H9 (cell line): ENCODE measurements at regions not wholly inside any gene's neighbourhood (a gene's known extent, or its start where the extent isn't known, plus 50 kb on each side); places are given as distances from the start of the nearest gene placed in this dataset.

Source experiments
- DNase-seq: peaks from one replicate; pipeline ENCODE4 v3.0.0-alpha.2; 2017
- H2AFZ ChIP-seq: one replicate; pipeline ENCODE4 v1.6.1; 2013; ENCODE audit warnings: mild to moderate bottlenecking, low read length, control low read depth, moderate library complexity
- H2AK5ac ChIP-seq: 2 replicates; pipeline ENCODE4 v1.6.1; 2013; ENCODE audit warnings: low read length, control low read depth, mixed read lengths; ENCODE audit not compliant: insufficient read length
- H2BK120ac ChIP-seq: one replicate; pipeline ENCODE4 v1.6.1; 2013; ENCODE audit warnings: low read depth, mild to moderate bottlenecking, low read length, control low read depth, inconsistent platforms; ENCODE audit not compliant: poor library complexity, severe bottlenecking
- H2BK12ac ChIP-seq: 2 replicates; pipeline ENCODE4 v1.6.1; 2013; ENCODE audit warnings: low read length, control low read depth, mixed read lengths, low read depth; ENCODE audit not compliant: insufficient read length
- H2BK15ac ChIP-seq: 2 replicates; pipeline ENCODE4 v1.6.1; 2013; ENCODE audit warnings: low read depth, low read length, control low read depth
- H2BK20ac ChIP-seq: one replicate; pipeline ENCODE4 v1.6.1; 2013; ENCODE audit warnings: low read depth, mild to moderate bottlenecking, low read length, control low read depth, inconsistent platforms; ENCODE audit not compliant: poor library complexity, severe bottlenecking
- H2BK5ac ChIP-seq: 2 replicates; pipeline ENCODE4 v1.6.1; 2013; ENCODE audit warnings: low read length, control low read depth, mixed read lengths; ENCODE audit not compliant: insufficient read length
- H3K14ac ChIP-seq: 2 replicates; pipeline ENCODE4 v1.6.1; 2013; ENCODE audit warnings: low read length, control low read depth; ENCODE audit not compliant: insufficient read depth
- H3K18ac ChIP-seq: 2 replicates; pipeline ENCODE4 v1.6.1; 2013; ENCODE audit warnings: low read depth, mild to moderate bottlenecking, mixed read lengths, low read length, control low read depth; ENCODE audit not compliant: insufficient read length
- H3K23ac ChIP-seq: 2 replicates; pipeline ENCODE4 v1.6.1; 2013; ENCODE audit warnings: low read length, control low read depth, mixed read lengths, low read depth; ENCODE audit not compliant: insufficient read length
- H3K23me2 ChIP-seq: 2 replicates; pipeline ENCODE4 v1.6.1; 2013; ENCODE audit warnings: low read depth, mild to moderate bottlenecking, mixed read lengths, low read length, control low read depth; ENCODE audit not compliant: insufficient read length, poor library complexity, severe bottlenecking
- H3K27ac ChIP-seq: 2 replicates; pipeline ENCODE4 v1.5.1; 2013; ENCODE audit warnings: low read length, control low read depth, mixed read lengths, low read depth; ENCODE audit not compliant: insufficient read length
- H3K27me3 ChIP-seq: 2 replicates; pipeline ENCODE4 v1.6.1; 2013; ENCODE audit warnings: low read length, control low read depth, inconsistent platforms; ENCODE audit not compliant: insufficient read depth
- H3K4ac ChIP-seq: 2 replicates; pipeline ENCODE4 v1.6.1; 2013; ENCODE audit warnings: low read depth, mild to moderate bottlenecking, control low read depth, inconsistent platforms, low read length, moderate library complexity
- H3K4me1 ChIP-seq: 2 replicates; pipeline ENCODE4 v1.6.1; 2013; ENCODE audit warnings: low read length, control low read depth, inconsistent platforms; ENCODE audit not compliant: insufficient read depth
- H3K4me2 ChIP-seq: 2 replicates; pipeline ENCODE4 v1.6.1; 2013; ENCODE audit warnings: low read length, control low read depth, mixed read lengths; ENCODE audit not compliant: insufficient read length, insufficient read depth
- H3K56ac ChIP-seq: 2 replicates; pipeline ENCODE4 v1.6.1; 2013; ENCODE audit warnings: low read depth, mild to moderate bottlenecking, mixed read lengths, low read length, control low read depth; ENCODE audit not compliant: insufficient read length
- H3K79me1 ChIP-seq: 2 replicates; pipeline ENCODE4 v1.6.1; 2013; ENCODE audit warnings: low read depth, mild to moderate bottlenecking, moderate library complexity, low read length, control low read depth, inconsistent platforms; ENCODE audit not compliant: insufficient read depth, poor library complexity, severe bottlenecking
- H3K79me2 ChIP-seq: 2 replicates; pipeline ENCODE4 v1.6.1; 2013; ENCODE audit warnings: low read length, control low read depth, inconsistent platforms; ENCODE audit not compliant: insufficient read depth
- H3K9ac ChIP-seq: 2 replicates; pipeline ENCODE4 v1.6.1; 2013; ENCODE audit warnings: low read length, control low read depth, mixed read lengths; ENCODE audit not compliant: insufficient read length; ENCODE audit errors: extremely low read depth
- H3K9me3 ChIP-seq: one replicate; pipeline ENCODE4 v1.6.1; 2013; ENCODE audit warnings: low read depth, low read length, inconsistent platforms; ENCODE audit not compliant: control insufficient read depth
- H3T11ph ChIP-seq: one replicate; pipeline ENCODE4 v1.6.1; 2013; ENCODE audit warnings: mild to moderate bottlenecking, low read length, control low read depth, inconsistent platforms
- H4K20me1 ChIP-seq: one replicate; pipeline ENCODE4 v1.6.1; 2013; ENCODE audit not compliant: control insufficient read depth, insufficient read length, insufficient read depth
- H4K5ac ChIP-seq: 2 replicates; pipeline ENCODE4 v1.6.1; 2013; ENCODE audit warnings: low read depth, mild to moderate bottlenecking, mixed read lengths, low read length, control low read depth; ENCODE audit not compliant: insufficient read length
- H4K8ac ChIP-seq: replicated peaks from 2 replicates; pipeline ENCODE4 v1.6.1; 2013; ENCODE audit warnings: low read length, control low read depth, mixed read lengths, low read depth; ENCODE audit not compliant: insufficient read length
- H4K91ac ChIP-seq: 2 replicates; pipeline ENCODE4 v1.6.1; 2013; ENCODE audit warnings: low read depth, mild to moderate bottlenecking, moderate library complexity, mixed read lengths, low read length, control low read depth; ENCODE audit not compliant: insufficient read length
- H3K27ac Mint-ChIP-seq, 3 experiments: 2 replicates in 2 of 3; 3 replicates in 1 of 3; pipeline ENCODE4 v1.8.0; 2020 to 2021; ENCODE audit warnings: mixed read lengths in 3 of 3, mild to moderate bottlenecking in 1 of 3, moderate library complexity in 1 of 3
- H3K27me3 Mint-ChIP-seq: 2 replicates; pipeline ENCODE4 v1.8.0; 2021; ENCODE audit warnings: low read depth, mild to moderate bottlenecking, moderate library complexity, mixed read lengths
- H3K36me3 Mint-ChIP-seq, 3 experiments: 2 replicates in 2 of 3; 3 replicates in 1 of 3; pipeline ENCODE4 v1.8.0; 2020 to 2021; ENCODE audit warnings: low read depth in 3 of 3, mixed read lengths in 3 of 3; ENCODE audit not compliant: insufficient read depth in 1 of 3
- H3K4me1 Mint-ChIP-seq, 2 experiments: 2 replicates each; pipeline ENCODE4 v1.8.0; 2020; ENCODE audit warnings: mixed read lengths in 2 of 2
- H3K4me3 Mint-ChIP-seq, 2 experiments: 2 replicates in 1 of 2; 3 replicates in 1 of 2; pipeline ENCODE4 v1.8.0; 2020 to 2021; ENCODE audit warnings: mild to moderate bottlenecking in 2 of 2, mixed read lengths in 2 of 2, moderate library complexity in 1 of 2
- H3K9me3 Mint-ChIP-seq, 2 experiments: 2 replicates in 1 of 2; 3 replicates in 1 of 2; pipeline ENCODE4 v1.8.0; 2020; ENCODE audit warnings: mild to moderate bottlenecking in 2 of 2, mixed read lengths in 2 of 2, moderate library complexity in 1 of 2
- CTCF ChIP-seq: fragments of 200-600 bp; sonication (generic); conservative IDR thresholded peaks from 3 replicates; pipeline ENCODE4 v1.8.0; 2021; ENCODE audit warnings: antibody characterized with exemption, mild to moderate bottlenecking
- WGBS: extraction: QIAGEN DNeasy Blood & Tissue Kit; methylation state at CpG from one replicate; pipeline ENCODE4 v1.1.7; 2013; ENCODE audit warnings: missing lambda C conversion rate, low lambda C conversion rate, mixed read lengths; ENCODE audit not compliant: insufficient read length; ENCODE audit errors: extremely low coverage; 5-methylcytosine and 5-hydroxymethylcytosine counted together

- H3K14ac ChIP-seq = no peak overlapping the region
- no peak overlapping the region for H3K56ac ChIP-seq
- no peak overlapping the region for H3K4ac ChIP-seq
- peaks cover 0 to 9% of the 10 kb centered on the region in 2 experiments; a peak in 2 of 4 replicates for H3K4me1 Mint-ChIP-seq
- no peak overlapping the region for H4K91ac ChIP-seq
- H2BK5ac ChIP-seq = no peak overlapping the region
- no peak overlapping the region for H3K9ac ChIP-seq
- no peaks in the 10 kb centered on the region for H3K79me2 ChIP-seq
- no peak overlapping the region for H3K4me3 Mint-ChIP-seq
- H3K23ac ChIP-seq = no peak overlapping the region
- H3K27me3 ChIP-seq = no peaks in the 10 kb centered on the region
- no peak overlapping the region for H2BK20ac ChIP-seq
- no CpG with 5 or more reads among the region's 32 CpGs for WGBS
- no peak overlapping the region for H3K27ac ChIP-seq
- no peak overlapping the region for H4K5ac ChIP-seq
- H2BK15ac ChIP-seq = no peak overlapping the region
- H3T11ph ChIP-seq = no peak overlapping the region
- DNase-seq = no peak
- H3K4me2 ChIP-seq = no peak overlapping the region
- H2AFZ ChIP-seq = no peak overlapping the region
- peaks cover 8 to 10% of the 10 kb centered on the region in 2 experiments; a peak in 4 of 5 replicates for H3K9me3 Mint-ChIP-seq
- no peaks in the 10 kb centered on the region for H4K20me1 ChIP-seq
- no peak overlapping the region for H3K27ac Mint-ChIP-seq
- H3K36me3 Mint-ChIP-seq = peaks cover 0 to 9% (median 2%) of the 10 kb centered on the region in 3 experiments; a peak in 2 of 7 replicates
- H4K8ac ChIP-seq = no peak overlapping the region
- peaks cover 4% of the 10 kb centered on the region for H3K9me3 ChIP-seq
- H3K23me2 ChIP-seq = no peaks in the 10 kb centered on the region
- no peak overlapping the region for H3K18ac ChIP-seq
- peaks cover 17% of the 10 kb centered on the region for H3K27me3 Mint-ChIP-seq
- no peaks in the 10 kb centered on the region for H3K79me1 ChIP-seq
- H3K4me1 ChIP-seq = no peaks in the 10 kb centered on the region
- no peak overlapping the region for H2BK120ac ChIP-seq
- H2AK5ac ChIP-seq = no peak overlapping the region
- TF ChIP-seq CTCF = no peak
- H2BK12ac ChIP-seq = no peak overlapping the region
Observed at GRCh38 chr16:86869288-86870022, 291.1 kb downstream of the FOXL1 start.
